GM12878 (cell line): ENCODE measurements at regions not wholly inside any gene's neighbourhood (a gene's known extent, or its start where the extent isn't known, plus 50 kb on each side); places are given as distances from the start of the nearest gene placed in this dataset.

Experiments
- ATAC-seq: fragments of 200-7000 bp; cut with Tn5 transposase; 3 replicates; pipeline ENCODE4 v1.9.1; 2020; ENCODE audit warnings: mild to moderate bottlenecking, moderate library complexity
- BruUV-seq: library from RNA; stranded (reverse); fragments of 400-500 nt; replicated peaks from 2 replicates; lab custom pipeline; 2021; lab: Mats Ljungman, UMichigan
- CTCF ChIA-PET: fragments of 300-600 bp; sonication (Branson Sonifier 250); formaldehyde crosslinking; extraction: SDS; loops from one replicate; lab custom pipeline; 2021; ENCODE audit warnings: inconsistent platforms; lab: Yijun Ruan, JAX
- POLR2A ChIA-PET: fragments of 350-600 bp; formaldehyde crosslinking; extraction: SDS; loops from one replicate; lab custom pipeline; 2021; ENCODE audit warnings: inconsistent platforms; lab: Charles Lee
- RAD21 ChIA-PET: fragments of 300-600 bp; sonication (Branson Sonifier 250); formaldehyde crosslinking; loops from one replicate; lab custom pipeline; 2023; ENCODE audit warnings: antibody characterized with exemption; ENCODE audit not compliant: unreplicated experiment; lab: Charles Lee
- SMC1A ChIA-PET: fragments of 300-600 bp; sonication (Branson Sonifier 250); formaldehyde crosslinking; loops from one replicate; lab custom pipeline; 2023; ENCODE audit not compliant: unreplicated experiment, uncharacterized antibody; lab: Charles Lee
- DNase-seq: peaks from one replicate; pipeline ENCODE4 v3.0.0-alpha.2; 2011; ENCODE audit warnings: low read depth, low spot score
- FAIRE-seq: peaks from 3 replicates; lab custom pipeline; 2011; peaks lifted over from hg19 to GRCh38; lab: Jason Lieb, UNC
- H2AFZ ChIP-seq: 2 replicates; pipeline ENCODE4 v1.6.0; 2011; ENCODE audit warnings: low read depth, low read length, control low read depth; ENCODE audit not compliant: control insufficient read depth
- H3K27ac ChIP-seq: 2 replicates; pipeline ENCODE4 v1.5.1; 2011; ENCODE audit warnings: control low read depth; ENCODE audit not compliant: control insufficient read depth, insufficient read depth
- H3K27me3 ChIP-seq, 2 experiments: replicated peaks in 1 of 2; 2 replicates each; pipeline versions ENCODE4 v1.6.0 to v1.6.1; 2011; ENCODE audit warnings: low read length in 1 of 2; ENCODE audit not compliant: control insufficient read depth in 2 of 2, insufficient read depth in 2 of 2
- H3K36me3 ChIP-seq, 2 experiments: 2 replicates each; pipeline ENCODE4 v1.5.1; 2011; ENCODE audit warnings: low read length in 1 of 2; ENCODE audit not compliant: control insufficient read depth in 2 of 2, insufficient read depth in 2 of 2
- H3K4me1 ChIP-seq: 2 replicates; pipeline ENCODE4 v1.6.1; 2011; ENCODE audit warnings: mild to moderate bottlenecking, low read length, moderate library complexity, mixed read lengths; ENCODE audit not compliant: control insufficient read depth, insufficient read depth
- H3K4me2 ChIP-seq: 2 replicates; pipeline ENCODE4 v1.6.0; 2011; ENCODE audit warnings: control low read depth; ENCODE audit not compliant: control insufficient read depth, insufficient read depth
- H3K4me3 ChIP-seq: fragments of 200-600 bp; sonication (generic); 2 replicates; pipeline ENCODE4 v1.5.1; 2016
- H3K79me2 ChIP-seq: 2 replicates; pipeline ENCODE4 v1.6.0; 2011; ENCODE audit warnings: low read length; ENCODE audit not compliant: control insufficient read depth, insufficient read depth
- H3K9ac ChIP-seq: 2 replicates; pipeline ENCODE4 v1.8.0; 2011; ENCODE audit warnings: low read length, control low read depth, mixed read lengths; ENCODE audit not compliant: control insufficient read depth, insufficient read depth
- H3K9me3 ChIP-seq: replicated peaks from 3 replicates; pipeline ENCODE4 v1.5.1; 2011; ENCODE audit warnings: mild to moderate bottlenecking, low read length; ENCODE audit not compliant: control insufficient read depth, insufficient read depth
- H4K20me1 ChIP-seq: 2 replicates; pipeline ENCODE4 v1.6.0; 2011; ENCODE audit not compliant: control insufficient read depth, insufficient read depth
- BCL11A ChIP-seq: IDR thresholded peaks from 2 replicates; pipeline ENCODE4 v1.6.1; 2011; ENCODE audit warnings: low read depth, low read length
- CBFB ChIP-seq: IDR thresholded peaks from 2 replicates; pipeline ENCODE4 v1.6.1; 2016; ENCODE audit warnings: antibody characterized with exemption, low read depth
- CEBPZ ChIP-seq: fragments of 150-350 bp; IDR thresholded peaks from 2 replicates; pipeline ENCODE4 v1.6.1; 2016; ENCODE audit warnings: low read depth, low read length
- CREB1 ChIP-seq: IDR thresholded peaks from 2 replicates; pipeline ENCODE4 v1.6.1; 2012; ENCODE audit warnings: low read depth, mild to moderate bottlenecking, inconsistent platforms
- CREM ChIP-seq: IDR thresholded peaks from 2 replicates; pipeline ENCODE4 v1.6.1; 2014; ENCODE audit warnings: antibody characterized with exemption, low read depth
- EZH2 ChIP-seq: IDR thresholded peaks from 2 replicates; pipeline ENCODE4 v1.6.1; 2012; ENCODE audit warnings: low read depth, mild to moderate bottlenecking, control low read depth, inconsistent platforms, low read length, borderline replicate concordance; ENCODE audit not compliant: control insufficient read depth
- FOS ChIP-seq: IDR thresholded peaks from 3 replicates; pipeline ENCODE4 v1.6.1; 2011; ENCODE audit warnings: borderline replicate concordance; ENCODE audit not compliant: insufficient read length; ENCODE audit errors: extremely low read depth
- MEF2A ChIP-seq: IDR thresholded peaks from 2 replicates; pipeline ENCODE4 v1.6.1; 2011; ENCODE audit warnings: low read depth, mild to moderate bottlenecking, low read length, moderate library complexity; ENCODE audit not compliant: insufficient read depth
- RCOR1 ChIP-seq: conservative IDR thresholded peaks from 2 replicates; pipeline ENCODE4 v1.6.1; 2012; ENCODE audit warnings: low read depth, low read length, improper control_type of control experiment
- SP1 ChIP-seq: IDR thresholded peaks from one replicate; pipeline ENCODE4 v1.6.1; 2011; ENCODE audit warnings: low read depth, low read length
- TCF12 ChIP-seq: IDR thresholded peaks from 2 replicates; pipeline ENCODE4 v1.6.1; 2011; ENCODE audit warnings: low read depth, mild to moderate bottlenecking, low read length
- YY1 ChIP-seq: IDR thresholded peaks from 2 replicates; pipeline ENCODE4 v1.6.1; 2011; ENCODE audit warnings: low read depth, mild to moderate bottlenecking, low read length
- ZBTB40 ChIP-seq: fragments of 450-650 bp; IDR thresholded peaks from 2 replicates; pipeline ENCODE4 v1.6.1; 2016; ENCODE audit warnings: mild to moderate bottlenecking, moderate library complexity, borderline replicate concordance
- ZSCAN29 ChIP-seq: fragments of 450-650 bp; IDR thresholded peaks from 2 replicates; pipeline ENCODE4 v1.6.1; 2017; ENCODE audit warnings: mild to moderate bottlenecking, moderate library complexity
- ZZZ3 ChIP-seq: IDR thresholded peaks from 2 replicates; pipeline ENCODE4 v1.6.1; 2011; ENCODE audit warnings: low read depth; ENCODE audit not compliant: control insufficient read depth, insufficient read length
- WGBS: methylation state at CpG from one replicate; pipeline ENCODE4 v1.1.6; 2016; ENCODE audit warnings: low lambda C conversion rate; ENCODE audit not compliant: insufficient replicate concordance, insufficient coverage; ENCODE audit errors: missing lambda C conversion rate; 5-methylcytosine and 5-hydroxymethylcytosine counted together
- in situ Hi-C: fragments of 300-500 bp; cut with MboI; formaldehyde crosslinking; loops from 9 replicates; pipeline ENCODE4 v1.14.3; 2018; ENCODE audit warnings: mixed read lengths
- intact Hi-C: fragments of 100-400 bp; cut with micrococcal nuclease; formaldehyde crosslinking; loops from one replicate; pipeline ENCODE4 v1.14.2; 2022; ENCODE audit not compliant: unreplicated experiment
- TF ChIP-seq, protein P1 (sequence below): IDR thresholded peaks from 2 replicates; pipeline ENCODE4 v1.6.1; 2012; ENCODE audit warnings: low read length, inconsistent platforms
- TF ChIP-seq, protein P2 (sequence below): IDR thresholded peaks from 2 replicates; pipeline ENCODE4 v1.6.1; 2011; ENCODE audit warnings: low read depth, mild to moderate bottlenecking, low read length, moderate library complexity, borderline replicate concordance; ENCODE audit errors: extremely low read depth

DNA sequence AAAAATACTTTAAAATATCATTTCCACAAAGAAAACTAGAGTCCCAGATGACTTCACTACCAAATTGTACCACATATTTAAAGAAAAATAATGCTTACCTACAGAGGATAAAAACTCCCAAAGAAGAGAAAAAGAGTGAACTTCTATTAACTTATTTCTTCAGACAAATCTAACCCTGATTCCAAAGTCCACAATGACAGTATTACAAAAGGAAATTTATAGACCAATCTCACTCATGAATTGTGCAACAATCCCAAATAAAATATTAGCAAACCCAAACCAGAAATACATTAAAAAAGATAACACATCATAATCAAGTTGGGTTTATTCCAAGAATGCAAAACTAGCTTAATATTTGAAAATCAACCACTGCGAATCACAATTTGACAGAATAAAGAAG, 161.4 kb upstream of the GALNT2 start:
- Histone ChIP-seq H3K4me3 (no peak overlapping the region), H3K27ac (no peak overlapping the region), H3K9me3 (no peaks in the 10 kb centered on the region), H4K20me1 (no peaks in the 10 kb centered on the region), H3K4me2 (no peak overlapping the region), H3K79me2 (no peaks in the 10 kb centered on the region), H2AFZ (no peak overlapping the region), H3K36me3 (no peaks in the 10 kb centered on the region), H3K9ac (no peak overlapping the region), H3K27me3 (peaks cover 0 to 3% of the 10 kb centered on the region in 2 experiments; a peak in 2 of 4 replicates), H3K4me1 (no peaks in the 10 kb centered on the region)
- ChIA-PET CTCF (interaction anchor here (0.9 kb wide), 1 partner anchor 11 kb away, joined by 3 read pairs; no protein-coding TSS in a partner anchor), SMC1A (no interaction called here), RAD21 (no interaction called here), POLR2A (no interaction called here)
- FAIRE-seq = no peak
- intact Hi-C loops (no loop called here), in situ Hi-C loops (no loop called here)
- no peak for DNase-seq
- ATAC-seq = no peak
- 83% methylated on average over 1 of the region's 1 CpG for WGBS
- BruUV-seq = no TSS peak
- no peak for TF ChIP-seq EZH2
- TF ChIP-seq TCF12 = no peak
- TF ChIP-seq, protein P1, sequence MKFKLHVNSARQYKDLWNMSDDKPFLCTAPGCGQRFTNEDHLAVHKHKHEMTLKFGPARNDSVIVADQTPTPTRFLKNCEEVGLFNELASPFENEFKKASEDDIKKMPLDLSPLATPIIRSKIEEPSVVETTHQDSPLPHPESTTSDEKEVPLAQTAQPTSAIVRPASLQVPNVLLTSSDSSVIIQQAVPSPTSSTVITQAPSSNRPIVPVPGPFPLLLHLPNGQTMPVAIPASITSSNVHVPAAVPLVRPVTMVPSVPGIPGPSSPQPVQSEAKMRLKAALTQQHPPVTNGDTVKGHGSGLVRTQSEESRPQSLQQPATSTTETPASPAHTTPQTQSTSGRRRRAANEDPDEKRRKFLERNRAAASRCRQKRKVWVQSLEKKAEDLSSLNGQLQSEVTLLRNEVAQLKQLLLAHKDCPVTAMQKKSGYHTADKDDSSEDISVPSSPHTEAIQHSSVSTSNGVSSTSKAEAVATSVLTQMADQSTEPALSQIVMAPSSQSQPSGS = no peak
- TF ChIP-seq SP1 = no peak
- TF ChIP-seq ZBTB40 = no peak
- no peak for TF ChIP-seq MEF2A
- TF ChIP-seq, protein P2, sequence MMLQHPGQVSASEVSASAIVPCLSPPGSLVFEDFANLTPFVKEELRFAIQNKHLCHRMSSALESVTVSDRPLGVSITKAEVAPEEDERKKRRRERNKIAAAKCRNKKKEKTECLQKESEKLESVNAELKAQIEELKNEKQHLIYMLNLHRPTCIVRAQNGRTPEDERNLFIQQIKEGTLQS = no peak
- no peak for TF ChIP-seq CEBPZ
- TF ChIP-seq ZZZ3 = no peak
- no peak for TF ChIP-seq FOS
- TF ChIP-seq RCOR1 = no peak
- TF ChIP-seq YY1 = no peak
- TF ChIP-seq CBFB = no peak
- TF ChIP-seq CREM = no peak
- no peak for TF ChIP-seq ZSCAN29
- no peak for TF ChIP-seq CREB1
- no peak for TF ChIP-seq BCL11A
